Epidermal melanocyte (primary cell): ENCODE measurements at regions not wholly inside any gene's neighbourhood (a gene's known extent, or its start where the extent isn't known, plus 50 kb on each side); places are given as distances from the start of the nearest gene placed in this dataset.

Experiments
- DNase-seq: peaks from one replicate; pipeline ENCODE4 v3.0.0; 2011; ENCODE audit warnings: low spot score; ENCODE audit not compliant: insufficient read length

GRCh38 chr15:92304223-92304975, 89.3 kb upstream of the ST8SIA2 start:
- DNase-seq, result no peak

- no peak for DNase-seq
Measured at GRCh38 chr15:92305343-92305742, 88.3 kb upstream of the ST8SIA2 start.

- no peak for DNase-seq
Measured at GRCh38 chr15:92306663-92307062, 87.0 kb upstream of the ST8SIA2 start.

GRCh38 chr15:92315144-92315543, 78.5 kb upstream of the ST8SIA2 start:
- DNase-seq, result no peak

- no peak for DNase-seq
Measured at GRCh38 chr15:92315595-92316211, 78.0 kb upstream of the ST8SIA2 start.

GRCh38 chr15:92316586-92317295, 76.9 kb upstream of the ST8SIA2 start:
- no peak for DNase-seq

GRCh38 chr15:92320012-92320699, 73.5 kb upstream of the ST8SIA2 start:
- no peak for DNase-seq

- DNase-seq, result no peak
Measured at GRCh38 chr15:92322566-92323355, 70.9 kb upstream of the ST8SIA2 start.

- no peak for DNase-seq
Measured at GRCh38 chr15:92323525-92323924, 70.2 kb upstream of the ST8SIA2 start.

GRCh38 chr15:92324101-92324963, 69.3 kb upstream of the ST8SIA2 start:
- no peak for DNase-seq

GRCh38 chr15:92326236-92326635, 67.4 kb upstream of the ST8SIA2 start:
- DNase-seq, result no peak

- DNase-seq, result no peak
Measured at GRCh38 chr15:92327033-92327432, 66.6 kb upstream of the ST8SIA2 start.

GRCh38 chr15:92328207-92328606, 65.5 kb upstream of the ST8SIA2 start:
- no peak for DNase-seq

GRCh38 chr15:92332125-92332899, 61.4 kb upstream of the ST8SIA2 start:
- DNase-seq, result no peak

- no peak for DNase-seq
Measured at GRCh38 chr15:92333709-92334108, 60.0 kb upstream of the ST8SIA2 start.

- no peak for DNase-seq
Measured at GRCh38 chr15:92336419-92336987, 57.2 kb upstream of the ST8SIA2 start.

GRCh38 chr15:92339361-92339760, 54.3 kb upstream of the ST8SIA2 start:
- DNase-seq, result no peak
